Neural cell (in vitro differentiated cells): ENCODE measurements at regions not wholly inside any gene's neighbourhood (a gene's known extent, or its start where the extent isn't known, plus 50 kb on each side); places are given as distances from the start of the nearest gene placed in this dataset.

Source experiments
- H2AFZ ChIP-seq: fragments of 200-600, 300-800 bp; sonication (generic), shearing (Covaris generic); 2 replicates; pipeline ENCODE4 v1.6.0; 2014; ENCODE audit warnings: low read depth, mild to moderate bottlenecking, antibody characterized with exemption, low read length, moderate library complexity
- H3F3A ChIP-seq: fragments of 200-600 bp; shearing (Covaris generic); 2 replicates; pipeline ENCODE4 v1.6.1; 2016; ENCODE audit warnings: mild to moderate bottlenecking, moderate library complexity, mixed read lengths, antibody characterized with exemption, low read length; ENCODE audit not compliant: insufficient read depth, poor library complexity, severe bottlenecking
- H3K27ac ChIP-seq: fragments of 200-600, 300-800 bp; sonication (generic), shearing (Covaris generic); 2 replicates; pipeline ENCODE4 v1.5.1; 2014; ENCODE audit warnings: mild to moderate bottlenecking, low read length, moderate library complexity
- H3K27me3 ChIP-seq: fragments of 300-800, 200-600 bp; sonication (generic), shearing (Covaris generic); 2 replicates; pipeline ENCODE4 v1.6.0; 2014; ENCODE audit warnings: mild to moderate bottlenecking, low read depth, low read length, moderate library complexity; ENCODE audit not compliant: insufficient read depth
- H3K36me3 ChIP-seq: fragments of 300-800, 200-600 bp; sonication (generic), shearing (Covaris generic); 2 replicates; pipeline ENCODE4 v1.5.1; 2014; ENCODE audit warnings: mild to moderate bottlenecking, antibody characterized with exemption, low read length, moderate library complexity; ENCODE audit not compliant: insufficient read depth
- H3K4me2 ChIP-seq: fragments of 300-800, 200-600 bp; sonication (generic), shearing (Covaris generic); 2 replicates; pipeline ENCODE4 v1.6.0; 2014; ENCODE audit warnings: mild to moderate bottlenecking, low read length
- H3K4me3 ChIP-seq: fragments of 300-800, 200-600 bp; sonication (generic), shearing (Covaris generic); 2 replicates; pipeline ENCODE4 v1.5.1; 2014; ENCODE audit warnings: mild to moderate bottlenecking, low read length, moderate library complexity
- H3K79me2 ChIP-seq: fragments of 200-600 bp; shearing (Covaris generic); replicated peaks from 2 replicates; pipeline ENCODE4 v1.6.0; 2014; ENCODE audit warnings: mild to moderate bottlenecking, low read length, moderate library complexity; ENCODE audit not compliant: insufficient read depth
- H3K9ac ChIP-seq: fragments of 300-800, 200-600 bp; sonication (generic), shearing (Covaris generic); 2 replicates; pipeline ENCODE4 v1.6.1; 2016; ENCODE audit warnings: mild to moderate bottlenecking, low read length, mixed read lengths
- H3K9me2 ChIP-seq: fragments of 200-600 bp; shearing (Covaris generic); 2 replicates; pipeline ENCODE4 v1.6.1; 2016; ENCODE audit warnings: mild to moderate bottlenecking, low read length, mixed read lengths; ENCODE audit not compliant: insufficient read depth
- H3K9me3 ChIP-seq: fragments of 200-600, 300-800 bp; sonication (generic), shearing (Covaris generic); 2 replicates; pipeline ENCODE4 v1.6.1; 2016; ENCODE audit warnings: mild to moderate bottlenecking, mixed run types, low read length, moderate library complexity, mixed read lengths
- H4K20me1 ChIP-seq: fragments of 200-600 bp; shearing (Covaris generic); 2 replicates; pipeline ENCODE4 v1.6.1; 2016; ENCODE audit warnings: mild to moderate bottlenecking, mixed run types; ENCODE audit not compliant: insufficient read depth
- CTCF ChIP-seq: fragments of 450-650 bp; IDR thresholded peaks from 2 replicates; pipeline ENCODE4 v1.5.1; 2014; ENCODE audit warnings: antibody characterized with exemption, mild to moderate bottlenecking, moderate library complexity; ENCODE audit not compliant: poor library complexity, severe bottlenecking
- EP300 ChIP-seq: fragments of 450-650 bp; conservative IDR thresholded peaks from 2 replicates; pipeline ENCODE4 v1.6.1; 2014; ENCODE audit warnings: antibody characterized with exemption, mild to moderate bottlenecking, moderate library complexity; ENCODE audit not compliant: poor library complexity, severe bottlenecking
- EZH2 ChIP-seq: fragments of 200-600, 300-800 bp; shearing (Covaris generic), sonication (generic); IDR thresholded peaks from 2 replicates; pipeline ENCODE4 v1.6.1; 2014; ENCODE audit warnings: antibody characterized with exemption, low read length, borderline replicate concordance, mild to moderate bottlenecking; ENCODE audit not compliant: insufficient read depth, poor library complexity, severe bottlenecking
- MXI1 ChIP-seq: fragments of 450-650 bp; conservative IDR thresholded peaks from 2 replicates; pipeline ENCODE4 v1.6.1; 2014; ENCODE audit warnings: antibody characterized with exemption, mild to moderate bottlenecking; ENCODE audit not compliant: poor library complexity, severe bottlenecking
- POLR2AphosphoS5 ChIP-seq: IDR thresholded peaks from 2 replicates; pipeline ENCODE4 v1.6.1; 2012
- RAD21 ChIP-seq: fragments of 450-650 bp; conservative IDR thresholded peaks from 2 replicates; pipeline ENCODE4 v1.6.1; 2014; ENCODE audit warnings: antibody characterized with exemption, mild to moderate bottlenecking, moderate library complexity
- REST ChIP-seq: IDR thresholded peaks from 2 replicates; pipeline ENCODE4 v1.6.1; 2012; ENCODE audit warnings: borderline replicate concordance
- SMC3 ChIP-seq: fragments of 450-650 bp; conservative IDR thresholded peaks from 2 replicates; pipeline ENCODE4 v1.6.1; 2014; ENCODE audit warnings: antibody characterized with exemption, mild to moderate bottlenecking, moderate library complexity; ENCODE audit not compliant: poor library complexity
- TAF1 ChIP-seq: IDR thresholded peaks from 2 replicates; pipeline ENCODE4 v1.6.1; 2012; ENCODE audit warnings: low read depth

GRCh38 chrX:42694260-42694815, 83.6 kb downstream of the PPP1R2C start:
- Histone ChIP-seq H3K27me3 (no peaks in the 10 kb centered on the region), H3K36me3 (no peaks in the 10 kb centered on the region), H3K27ac (no peak overlapping the region), H3K9me3 (no peaks in the 10 kb centered on the region), H3F3A (no peaks in the 10 kb centered on the region), H3K4me2 (no peak overlapping the region), H3K79me2 (no peaks in the 10 kb centered on the region), H2AFZ (no peak overlapping the region), H3K9me2 (no peaks in the 10 kb centered on the region), H3K4me3 (no peak overlapping the region), H3K9ac (no peak overlapping the region), H4K20me1 (no peaks in the 10 kb centered on the region)
- TF ChIP-seq MXI1 (no peak), POLR2AphosphoS5 (no peak), REST (no peak), SMC3 (no peak), EZH2 (no peak), CTCF (no peak)

GRCh38 chrX:42691196-42691595, 86.8 kb downstream of the PPP1R2C start:
- Histone ChIP-seq H3K36me3 (no peaks in the 10 kb centered on the region), H3K79me2 (no peaks in the 10 kb centered on the region), H3K4me2 (no peak overlapping the region), H3K9me2 (no peaks in the 10 kb centered on the region), H2AFZ (no peak overlapping the region), H3K27me3 (no peaks in the 10 kb centered on the region), H3K4me3 (no peak overlapping the region), H3K27ac (no peak overlapping the region), H3F3A (no peaks in the 10 kb centered on the region), H4K20me1 (no peaks in the 10 kb centered on the region), H3K9ac (no peak overlapping the region), H3K9me3 (no peaks in the 10 kb centered on the region)
- TF ChIP-seq CTCF = no peak
- no peak for TF ChIP-seq TAF1
- no peak for TF ChIP-seq MXI1
- no peak for TF ChIP-seq POLR2AphosphoS5
- TF ChIP-seq EZH2 = no peak
- no peak for TF ChIP-seq RAD21
- no peak for TF ChIP-seq EP300
- TF ChIP-seq SMC3 = no peak
- no peak for TF ChIP-seq REST
